Retinal pigment epithelial cell (primary cell): ENCODE measurements at regions not wholly inside any gene's neighbourhood (a gene's known extent, or its start where the extent isn't known, plus 50 kb on each side); places are given as distances from the start of the nearest gene placed in this dataset.

ENCODE experiments used
- DNase-seq: peaks from one replicate; pipeline ENCODE4 v3.0.0-alpha.2; 2010; ENCODE audit warnings: low read depth
- H3K4me3 ChIP-seq: 2 replicates; pipeline ENCODE4 v1.5.1; 2011; ENCODE audit warnings: mild to moderate bottlenecking, low read length, control low read depth, moderate library complexity
- CTCF ChIP-seq: conservative IDR thresholded peaks from 2 replicates; pipeline ENCODE4 v1.5.1; 2011; ENCODE audit warnings: low read depth, low read length, control low read depth, inconsistent platforms

DNA sequence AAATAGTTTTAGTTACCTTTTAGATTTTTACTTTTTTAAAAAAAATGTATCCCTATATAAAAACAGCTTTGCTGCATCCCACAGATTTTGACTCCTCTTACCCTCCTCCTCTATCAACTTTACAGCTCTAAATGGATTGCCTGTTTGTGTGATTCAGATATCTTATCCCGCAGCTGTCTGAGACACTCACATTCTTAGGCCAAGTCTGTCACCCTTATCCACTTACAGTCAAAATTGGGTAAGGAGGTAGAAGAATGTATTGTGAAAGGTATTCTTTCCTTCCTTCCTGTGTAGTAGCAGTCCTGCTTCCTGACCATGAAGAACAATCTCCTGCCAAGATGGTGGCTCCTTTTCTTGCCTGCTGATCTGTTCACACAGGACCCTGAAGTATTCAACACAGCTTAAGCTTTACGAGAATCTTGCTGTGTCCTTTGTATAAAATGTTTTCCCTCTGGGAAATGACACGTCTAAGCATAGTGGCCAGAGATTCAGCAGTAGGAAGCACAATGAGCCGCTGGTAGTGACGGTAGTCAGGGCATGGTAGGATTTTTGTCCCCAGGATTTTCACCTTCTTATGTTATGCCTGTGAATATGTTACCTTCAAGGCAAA lies 67.7 kb upstream of the ST8SIA4 start:
- DNase-seq: no peak
- no peak overlapping the region for H3K4me3 ChIP-seq
- no peak for TF ChIP-seq CTCF

GRCh38 chr5:100965291-100965690 lies 62.2 kb upstream of the ST8SIA4 start:
- TF ChIP-seq CTCF: no peak
- no peak overlapping the region for H3K4me3 ChIP-seq
- DNase-seq: peak; percentile 70
